ENCODE measurements at regions not wholly inside any gene's neighbourhood (a gene's known extent, or its start where the extent isn't known, plus 50 kb on each side); places are given as distances from the start of the nearest gene placed in this dataset.

DNA sequence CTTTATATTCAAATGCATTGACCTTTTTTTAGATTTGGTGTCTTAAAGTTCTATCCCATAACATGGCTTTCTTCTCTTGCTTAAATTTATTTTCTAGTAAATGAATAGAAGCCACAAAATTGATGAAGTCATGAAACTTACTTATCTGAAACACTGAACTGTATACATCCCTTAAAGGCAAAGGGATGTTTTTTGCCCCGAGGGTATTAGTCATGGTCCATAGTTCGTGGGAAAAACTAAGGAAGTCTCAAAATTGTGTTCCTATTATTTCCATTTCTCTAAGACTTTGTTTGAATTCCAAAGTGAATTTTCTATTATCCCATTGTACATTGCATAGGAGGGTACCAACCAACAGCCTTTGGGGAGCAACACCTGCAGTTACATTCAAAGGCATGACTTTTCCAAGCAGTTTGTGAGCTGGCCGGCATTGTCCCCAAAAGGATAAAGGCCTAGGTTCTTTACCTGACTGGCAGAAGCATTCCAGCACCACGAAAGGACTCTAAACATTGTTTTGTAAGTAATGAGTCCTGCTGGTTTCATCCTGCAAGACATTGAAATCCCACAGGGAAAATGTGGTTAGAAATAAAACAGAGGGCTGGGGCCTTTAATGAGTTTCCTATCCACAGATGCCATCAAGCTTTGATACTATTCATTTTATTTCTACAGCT lies 473.5 kb downstream of the PRKD1 start:
- TF ChIP-seq, protein P1, sequence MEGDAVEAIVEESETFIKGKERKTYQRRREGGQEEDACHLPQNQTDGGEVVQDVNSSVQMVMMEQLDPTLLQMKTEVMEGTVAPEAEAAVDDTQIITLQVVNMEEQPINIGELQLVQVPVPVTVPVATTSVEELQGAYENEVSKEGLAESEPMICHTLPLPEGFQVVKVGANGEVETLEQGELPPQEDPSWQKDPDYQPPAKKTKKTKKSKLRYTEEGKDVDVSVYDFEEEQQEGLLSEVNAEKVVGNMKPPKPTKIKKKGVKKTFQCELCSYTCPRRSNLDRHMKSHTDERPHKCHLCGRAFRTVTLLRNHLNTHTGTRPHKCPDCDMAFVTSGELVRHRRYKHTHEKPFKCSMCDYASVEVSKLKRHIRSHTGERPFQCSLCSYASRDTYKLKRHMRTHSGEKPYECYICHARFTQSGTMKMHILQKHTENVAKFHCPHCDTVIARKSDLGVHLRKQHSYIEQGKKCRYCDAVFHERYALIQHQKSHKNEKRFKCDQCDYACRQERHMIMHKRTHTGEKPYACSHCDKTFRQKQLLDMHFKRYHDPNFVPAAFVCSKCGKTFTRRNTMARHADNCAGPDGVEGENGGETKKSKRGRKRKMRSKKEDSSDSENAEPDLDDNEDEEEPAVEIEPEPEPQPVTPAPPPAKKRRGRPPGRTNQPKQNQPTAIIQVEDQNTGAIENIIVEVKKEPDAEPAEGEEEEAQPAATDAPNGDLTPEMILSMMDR (IDR thresholded peaks at IDR 0.05) = no peak

DNA sequence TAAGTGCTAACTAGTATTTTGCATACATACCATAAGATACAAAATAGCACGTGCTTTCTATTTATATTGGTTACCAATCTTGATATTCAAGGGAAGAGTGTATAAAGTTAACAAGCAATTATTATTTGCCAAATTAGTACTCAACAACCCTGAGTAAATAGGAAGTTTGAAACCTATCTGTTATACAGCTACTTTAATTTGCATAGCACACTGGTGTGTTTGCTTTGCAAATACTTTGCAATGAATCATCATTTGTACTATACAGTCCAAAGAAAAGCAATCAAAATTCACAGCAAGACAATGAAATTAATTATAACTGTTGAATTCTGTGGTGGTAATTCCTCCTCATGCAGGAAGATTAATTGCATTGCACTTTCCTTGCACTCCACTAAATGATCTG lies 469.1 kb downstream of the PRKD1 start:
- TF ChIP-seq, protein P1 (IDR thresholded peaks at IDR 0.05) = no peak

DNA sequence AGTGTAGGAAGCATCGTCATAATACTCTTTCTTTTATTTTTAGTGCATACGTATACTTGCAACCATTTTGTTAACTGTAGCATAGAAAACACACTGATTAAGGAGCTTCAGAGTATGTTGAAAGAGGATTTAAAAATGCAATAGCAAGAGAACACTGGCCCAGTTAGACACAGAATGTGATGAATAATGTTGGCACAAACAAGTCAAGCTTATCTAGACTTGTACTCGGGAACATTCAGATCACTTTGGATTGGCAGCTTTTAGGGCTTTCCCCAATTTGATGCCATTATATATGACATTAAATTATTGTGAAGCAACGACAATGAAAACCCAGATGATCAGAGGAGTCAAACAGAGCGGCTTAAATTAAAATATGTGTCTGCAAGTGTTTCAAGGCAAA lies 468.1 kb downstream of the PRKD1 start:
- TF ChIP-seq, protein P1 (IDR thresholded peaks at IDR 0.05) = no peak

DNA sequence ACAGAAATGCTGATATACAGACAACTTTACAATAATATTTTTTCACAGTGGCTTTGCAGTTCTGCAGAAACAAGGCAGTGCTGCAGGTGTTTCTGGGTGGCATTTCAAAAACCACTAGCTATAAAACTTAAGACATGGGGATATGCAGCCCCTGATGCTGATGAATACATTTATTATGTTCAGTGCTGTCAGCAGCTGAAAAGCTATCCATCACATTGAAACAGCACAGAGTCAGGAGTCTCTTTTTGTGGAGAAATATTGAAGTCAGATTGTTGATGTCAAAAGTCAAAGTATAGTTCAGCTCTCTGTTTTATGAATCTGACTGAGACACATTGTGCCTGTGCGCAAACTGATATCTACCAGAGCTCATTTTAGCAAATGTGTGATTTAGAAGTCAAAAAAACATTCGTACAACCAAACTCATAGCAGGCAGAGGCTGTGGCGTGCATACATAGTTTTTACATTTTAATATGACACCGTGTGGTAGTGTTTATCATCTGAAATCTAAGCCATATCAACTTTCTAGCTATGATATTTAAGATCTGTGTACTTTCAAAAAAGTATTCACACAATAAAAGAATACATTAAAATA lies 467.6 kb downstream of the PRKD1 start:
- TF ChIP-seq, protein P1 (IDR thresholded peaks at IDR 0.05) = no peak

DNA sequence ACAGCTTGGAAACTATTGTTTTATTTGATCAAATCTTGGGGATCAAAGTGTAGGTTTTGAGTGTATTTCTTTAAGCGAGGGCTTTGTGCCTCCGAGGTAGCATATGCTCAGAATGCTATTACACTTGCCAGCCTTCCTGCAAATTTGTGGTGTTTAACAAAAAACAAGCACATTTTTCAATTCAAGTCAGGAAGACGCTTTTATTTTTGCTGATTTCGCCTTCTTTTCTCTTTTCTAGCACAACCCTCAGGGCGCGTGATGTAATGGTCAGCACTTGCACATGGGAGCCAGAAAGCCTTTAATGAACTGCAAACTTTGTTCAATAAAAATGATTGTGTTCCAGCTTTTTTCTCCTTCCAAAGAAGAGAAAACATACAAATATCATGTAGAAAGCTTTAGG lies 466.5 kb downstream of the PRKD1 start:
- TF ChIP-seq, protein P1 (IDR thresholded peaks at IDR 0.05) = no peak

DNA sequence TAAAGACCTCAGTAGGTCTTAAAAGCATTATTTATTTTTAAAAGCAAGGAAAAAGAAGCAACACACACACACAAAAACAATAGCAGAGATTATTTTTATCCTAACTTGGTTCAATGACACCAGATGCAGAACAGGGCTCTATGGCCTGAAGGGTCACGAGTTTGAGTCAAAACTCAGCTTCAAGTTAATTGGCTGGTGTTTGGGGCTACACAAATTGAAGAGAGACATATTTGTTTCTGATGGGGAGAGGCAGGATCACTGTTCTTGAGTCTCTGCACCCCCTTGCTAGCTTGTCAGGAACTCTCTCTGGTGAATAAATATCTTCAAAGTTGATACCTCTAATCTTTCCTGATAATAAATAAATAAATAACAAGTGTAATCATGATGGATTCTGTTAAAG lies 466.1 kb downstream of the PRKD1 start:
- TF ChIP-seq, protein P1 (IDR thresholded peaks at IDR 0.05) = no peak

DNA sequence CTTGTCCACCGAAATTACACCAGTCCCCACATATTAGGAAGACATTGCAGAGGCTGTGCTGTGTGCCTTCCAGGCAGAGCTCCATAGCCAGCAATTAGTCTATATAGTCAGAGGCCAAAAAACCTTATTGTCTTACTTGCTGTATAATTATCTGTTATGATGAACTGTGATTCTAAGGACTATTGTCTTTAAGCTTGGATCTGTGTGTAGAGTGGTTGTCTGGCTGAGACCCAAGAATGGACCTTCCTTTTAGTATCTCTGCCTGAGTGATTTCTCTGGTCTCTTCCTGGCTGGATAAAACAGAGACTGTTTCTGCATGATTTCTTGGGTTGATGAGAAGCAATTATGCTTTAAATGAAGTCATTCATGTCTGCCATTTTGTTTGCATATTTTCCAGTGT lies 465.3 kb downstream of the PRKD1 start:
- TF ChIP-seq, protein P1 (IDR thresholded peaks at IDR 0.05) = no peak
